ENCODE measurements at regions not wholly inside any gene's neighbourhood (a gene's known extent, or its start where the extent isn't known, plus 50 kb on each side); places are given as distances from the start of the nearest gene placed in this dataset.
"Not testable (repeated sequence)": the region's sequence is repeated elsewhere in the genome, so short reads cannot be mapped to it uniquely, and the experiment has no call there.

DNA sequence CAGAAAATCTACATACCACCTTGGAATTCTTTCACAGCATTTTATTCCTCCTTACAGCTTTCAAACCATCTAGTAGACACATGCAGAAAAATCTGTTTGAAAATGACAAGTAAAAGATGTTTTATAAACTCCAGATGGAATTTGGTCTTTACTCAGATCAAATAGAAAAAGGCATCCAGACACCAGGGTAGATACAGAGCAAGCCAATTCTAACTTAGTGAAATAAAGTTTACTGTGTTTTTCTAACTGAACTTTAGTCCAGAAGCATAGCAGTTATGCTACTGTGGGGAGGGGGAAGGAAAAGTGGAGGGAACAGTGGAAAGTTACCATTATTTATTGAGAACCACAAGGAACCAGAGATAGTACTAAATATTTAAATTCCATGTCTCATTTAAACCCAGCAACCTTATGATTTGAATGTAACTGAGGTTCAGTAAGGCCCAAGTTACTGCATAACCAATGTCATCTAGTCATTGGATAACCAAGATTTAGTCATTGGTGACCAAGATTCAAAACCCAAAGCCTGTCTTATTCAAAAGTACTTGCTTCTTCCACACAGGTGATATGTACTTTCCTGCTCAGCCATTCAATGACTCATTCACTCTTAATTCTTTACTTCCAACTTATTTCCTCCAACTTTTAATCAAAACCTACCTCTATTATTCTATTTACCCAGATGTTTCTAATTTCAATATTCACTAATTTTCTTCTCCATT, 57.7 kb downstream of the RAD51AP2 start:
- no peak for DNase-seq

DNA sequence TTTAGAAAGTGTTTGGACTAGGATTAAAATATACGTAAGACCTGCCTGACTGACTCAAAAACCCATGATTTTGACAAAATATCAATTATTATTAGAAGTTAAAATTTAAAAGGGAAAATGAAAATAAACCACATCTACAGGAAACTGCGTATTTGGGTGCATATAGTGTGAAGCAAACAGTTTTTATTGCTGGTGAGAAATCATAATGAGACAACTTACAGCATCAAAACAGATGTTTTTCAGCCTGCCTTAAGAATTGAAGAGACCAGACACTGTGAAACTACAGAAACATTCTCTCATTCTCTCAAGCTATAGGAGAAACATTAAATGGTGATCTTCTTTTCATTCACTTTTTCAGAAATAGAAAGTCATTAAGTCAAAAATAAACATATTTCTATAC, 62.9 kb downstream of the RAD51AP2 start:
- DNase-seq: no peak

DNA sequence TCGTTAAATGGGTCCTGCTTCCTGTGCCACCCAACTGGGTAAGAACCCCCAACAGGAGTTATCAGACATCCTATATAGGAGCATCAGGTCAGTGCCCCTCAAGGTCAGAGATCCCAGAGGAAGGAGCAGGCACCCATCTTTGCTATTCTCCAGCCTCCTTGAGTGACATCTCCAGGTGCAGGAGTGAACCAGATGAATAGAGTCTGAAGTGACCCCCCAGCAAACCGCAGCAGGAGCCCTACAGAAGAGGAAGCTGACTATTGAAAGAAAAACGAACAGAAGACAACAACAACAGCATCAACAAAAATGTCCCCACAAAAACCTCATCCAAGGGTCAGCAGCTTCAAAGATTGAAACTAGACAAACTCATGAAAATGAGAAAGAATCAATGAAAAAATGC, 72.0 kb downstream of the RAD51AP2 start:
- not testable (repeated sequence) for DNase-seq

DNA sequence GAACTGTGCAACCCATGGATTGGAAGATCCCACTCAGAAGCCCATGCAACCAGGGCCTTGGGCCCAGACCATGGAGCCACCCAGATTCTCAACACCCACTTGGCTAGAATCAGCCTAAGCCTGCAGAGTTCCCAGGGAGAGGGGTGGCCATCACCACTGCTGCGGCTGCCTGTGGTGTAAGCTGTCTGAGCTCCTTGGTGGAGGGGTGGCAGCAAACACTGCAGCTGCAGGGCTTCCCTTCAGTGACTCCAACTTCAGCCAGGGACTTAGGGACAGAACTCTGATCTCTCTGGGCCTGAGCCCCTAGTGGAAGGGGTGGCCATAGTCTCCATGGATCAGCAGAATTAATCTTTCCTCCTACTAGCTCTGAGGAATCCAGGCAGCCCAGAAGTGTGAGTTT, 72.5 kb downstream of the RAD51AP2 start:
- no peak for DNase-seq

DNA sequence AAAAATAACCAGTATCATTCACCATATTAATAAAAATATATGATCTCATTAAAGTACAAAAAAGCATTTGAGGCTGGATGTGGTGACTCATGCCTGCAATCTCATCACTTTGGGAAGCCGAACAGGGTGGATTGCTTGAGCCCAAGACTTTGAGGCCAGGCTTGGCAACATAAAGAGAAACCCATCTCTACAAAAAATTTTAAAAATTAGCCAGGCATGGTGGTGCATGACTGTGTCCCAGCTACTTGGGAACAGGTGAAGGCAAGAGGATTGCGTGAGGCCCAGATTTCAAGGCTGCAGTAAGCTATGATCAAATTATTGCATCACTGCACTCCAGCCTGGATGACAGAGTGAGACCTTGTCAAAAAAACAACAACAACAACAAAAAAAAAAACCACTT, 75.9 kb downstream of the RAD51AP2 start:
- DNase-seq: no peak

DNA sequence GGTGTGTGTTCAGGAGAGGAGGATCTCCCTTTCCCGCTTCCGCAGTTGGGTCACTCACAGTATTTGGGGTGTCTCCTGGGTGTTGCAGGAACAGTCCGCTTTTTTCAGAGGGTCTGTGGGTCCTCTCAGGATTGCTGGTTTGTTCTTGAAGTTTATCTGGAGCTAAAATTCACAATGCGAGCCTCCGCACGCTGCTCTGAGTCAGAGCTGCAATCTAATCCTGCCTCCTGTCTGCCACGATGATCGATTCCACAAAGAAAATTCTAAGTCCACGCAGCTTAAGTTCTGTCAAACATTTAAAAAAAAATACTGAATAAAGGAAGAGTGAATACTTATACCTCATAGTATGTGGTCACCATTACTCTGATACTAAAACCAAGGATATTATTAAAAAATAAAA, 76.5 kb downstream of the RAD51AP2 start:
- no peak for DNase-seq

DNA sequence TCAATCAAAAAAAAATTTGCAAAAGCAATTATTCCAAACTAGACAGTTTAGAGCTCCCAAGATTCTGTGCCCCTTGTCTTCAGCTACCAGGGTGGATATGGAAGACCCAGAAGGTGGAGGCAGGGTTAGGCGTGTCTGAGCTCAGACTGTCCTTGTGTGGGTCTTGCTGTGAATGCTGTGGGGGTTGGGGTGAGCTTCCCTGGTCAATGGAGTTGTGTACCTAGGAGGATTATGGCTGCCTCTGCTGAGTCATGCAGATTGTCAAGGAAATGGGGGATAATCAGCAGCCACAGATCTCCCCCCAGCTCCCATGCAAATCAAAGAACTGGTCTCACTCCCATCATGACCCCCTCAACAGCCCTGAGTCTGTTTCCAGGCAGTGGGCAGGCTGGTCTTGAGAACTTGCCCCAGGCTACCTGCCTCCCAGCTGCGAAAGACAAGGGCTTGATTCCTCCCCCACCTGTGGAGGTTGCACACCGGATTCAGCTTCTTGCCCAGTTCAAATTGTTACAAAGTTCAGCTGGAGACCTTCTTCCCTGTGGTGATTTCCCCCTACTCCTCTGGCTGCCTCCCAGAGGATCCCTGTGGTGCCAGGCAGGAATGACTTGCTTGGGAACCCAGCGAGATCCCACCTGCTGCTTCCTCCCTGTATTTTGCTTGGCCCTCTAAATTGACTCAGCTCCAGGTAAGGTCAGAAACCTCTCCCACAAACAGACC, 77.0 kb downstream of the RAD51AP2 start:
- no peak for DNase-seq

DNA sequence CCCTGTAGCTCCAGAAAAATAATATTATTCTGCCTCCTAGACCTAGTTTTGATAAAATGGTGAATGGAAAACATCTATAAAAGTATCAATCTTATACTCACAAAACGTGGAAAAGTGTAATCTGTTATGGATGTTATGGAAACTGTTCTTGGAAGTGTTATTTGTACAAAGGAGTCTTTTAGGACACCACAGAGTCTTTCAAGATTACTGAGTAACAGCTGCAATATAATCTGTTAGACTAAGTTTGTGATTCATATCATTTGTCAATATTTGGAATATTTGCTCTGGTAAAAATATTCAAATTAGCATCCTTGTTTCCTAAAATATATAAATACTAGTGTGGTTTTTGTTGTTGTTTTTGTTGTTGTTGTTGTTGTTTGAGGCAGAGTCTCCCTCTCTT, 87.9 kb downstream of the RAD51AP2 start:
- DNase-seq: no peak

DNA sequence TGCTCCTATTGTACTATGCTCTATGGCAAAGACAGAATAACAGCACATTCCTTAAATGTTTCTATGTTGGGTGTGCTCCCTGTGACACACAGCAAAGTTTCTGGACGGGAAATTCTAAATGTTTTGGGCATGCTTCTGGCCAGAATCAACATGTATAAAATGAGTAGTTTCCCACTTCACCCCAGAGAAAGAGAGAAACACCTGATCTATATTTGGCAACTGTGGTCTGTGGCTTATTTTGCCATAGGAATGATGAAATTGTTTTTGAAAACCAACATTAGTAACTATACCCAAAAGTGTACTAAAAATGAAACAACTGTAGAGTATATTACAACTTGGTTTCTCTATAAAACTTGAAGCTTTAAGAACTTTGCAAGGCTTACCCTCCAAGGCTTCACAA, 89.1 kb downstream of the RAD51AP2 start:
- no peak for DNase-seq

DNA sequence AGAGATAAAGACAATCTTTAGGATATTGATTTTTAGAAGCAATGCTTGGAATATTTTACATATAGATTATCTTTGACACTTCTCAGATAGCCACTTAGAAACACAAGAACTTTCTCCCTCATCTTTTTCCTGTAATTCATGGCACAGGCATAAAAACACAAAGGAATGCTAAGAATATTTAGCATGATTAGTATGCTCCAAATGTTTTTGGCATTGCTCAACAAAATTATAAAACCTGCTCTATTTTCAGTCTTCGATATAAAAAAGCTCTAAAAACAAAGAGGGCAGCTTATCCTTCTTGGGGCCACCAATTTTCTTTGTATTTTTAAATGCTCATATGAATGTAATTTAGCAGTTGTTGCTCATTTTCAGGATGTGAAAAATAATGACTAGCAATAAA, 90.8 kb downstream of the RAD51AP2 start:
- no peak for DNase-seq

DNA sequence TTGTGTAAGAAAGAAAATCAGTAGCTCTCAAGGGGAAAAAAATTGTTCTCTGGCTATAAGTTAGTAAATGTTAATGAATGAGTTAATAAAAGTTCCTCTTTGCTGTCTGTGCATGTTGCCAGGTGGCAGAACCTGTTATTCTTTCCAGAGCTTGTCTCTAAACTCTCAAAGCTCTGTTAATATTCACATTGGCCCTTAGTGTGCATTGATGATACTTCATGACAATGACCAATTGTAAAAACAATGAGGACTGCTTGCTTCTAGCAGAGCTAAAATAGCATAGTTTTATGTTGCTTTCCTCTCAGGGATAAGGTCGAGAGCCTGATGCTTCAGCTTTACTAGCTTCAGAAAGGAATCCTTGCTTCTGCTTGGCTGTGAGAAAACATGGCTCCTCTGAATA, 91.5 kb downstream of the RAD51AP2 start:
- no peak for DNase-seq

DNA sequence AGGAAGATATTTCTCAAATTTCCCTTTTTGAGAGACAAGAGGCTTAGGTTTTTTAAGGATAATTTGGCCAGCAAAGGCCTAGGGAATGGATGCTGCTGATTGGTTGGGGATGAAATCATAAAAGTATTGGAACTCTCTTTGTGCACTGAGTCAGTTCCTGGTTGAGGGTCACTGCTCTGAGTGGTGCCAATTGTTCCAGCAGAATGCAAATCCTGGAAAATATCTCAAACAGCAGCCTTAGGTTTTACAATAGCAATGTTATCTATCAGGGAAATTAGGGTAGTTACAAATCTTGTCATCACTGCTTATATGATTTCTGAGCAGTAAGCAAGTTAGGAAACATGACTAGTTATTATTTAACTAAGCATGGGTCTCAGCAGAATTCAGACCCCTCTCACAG, 96.2 kb downstream of the RAD51AP2 start:
- no peak for DNase-seq

DNA sequence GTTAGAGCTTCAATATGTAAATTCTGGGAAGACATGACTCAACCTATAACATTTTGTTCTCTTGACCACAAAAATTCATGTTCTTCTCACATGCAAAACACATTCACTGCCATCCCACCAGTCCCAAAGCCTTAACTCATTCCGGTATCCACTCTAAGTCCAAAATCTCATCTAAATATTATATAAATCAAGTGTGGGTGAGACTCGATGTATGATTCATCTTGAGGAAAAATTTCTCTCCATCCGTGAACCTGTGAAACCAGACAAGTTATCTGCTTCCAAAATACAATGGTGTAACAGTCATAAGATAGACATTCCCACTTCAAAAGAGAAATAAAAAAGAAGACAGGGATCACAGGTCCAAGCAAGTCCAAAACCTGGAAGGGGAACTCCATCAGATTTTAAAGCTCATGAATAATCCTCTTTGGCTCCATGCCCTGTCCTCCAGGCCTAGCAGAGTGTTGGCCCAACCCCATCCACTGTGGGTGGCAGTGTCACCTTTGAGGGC, 101.3 kb downstream of the RAD51AP2 start:
- no peak for DNase-seq

DNA sequence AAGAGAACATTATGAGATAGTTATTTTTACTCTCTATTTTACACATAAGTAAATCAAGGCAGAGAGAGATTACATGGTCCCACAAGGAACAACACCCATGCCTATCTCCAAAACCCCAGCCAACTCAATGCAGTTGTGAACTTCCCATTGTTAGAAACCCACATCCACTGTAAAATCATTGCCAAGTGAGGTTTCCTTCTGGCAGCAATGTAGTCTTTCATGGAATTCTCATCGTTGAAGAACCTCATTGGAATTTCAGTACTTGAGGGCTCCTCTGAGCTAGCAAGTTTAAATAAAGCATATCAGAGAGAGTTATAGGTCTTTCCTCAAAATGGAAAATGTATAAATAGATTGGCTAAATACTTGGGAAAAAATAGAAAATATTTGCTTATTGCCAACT, 105.2 kb downstream of the RAD51AP2 start:
- DNase-seq: no peak

DNA sequence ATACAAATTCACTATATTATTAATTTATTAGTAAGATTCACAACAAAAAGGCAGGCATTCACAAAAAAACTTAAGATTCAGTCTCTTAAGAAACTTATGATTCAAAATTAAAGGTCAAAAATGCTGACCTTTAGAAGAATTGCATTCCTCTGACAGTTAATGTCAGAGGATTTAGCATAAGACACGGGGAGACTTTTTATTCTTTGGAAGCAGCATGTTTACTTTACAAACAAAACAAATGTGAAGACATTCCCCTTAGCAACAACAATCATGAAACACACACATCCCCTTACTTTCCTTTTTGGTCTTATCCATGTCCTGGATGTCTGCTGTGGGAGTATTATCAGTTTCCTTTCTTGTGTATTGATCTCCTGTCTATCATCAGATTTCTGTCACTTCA, 117.1 kb downstream of the RAD51AP2 start:
- no peak for DNase-seq

DNA sequence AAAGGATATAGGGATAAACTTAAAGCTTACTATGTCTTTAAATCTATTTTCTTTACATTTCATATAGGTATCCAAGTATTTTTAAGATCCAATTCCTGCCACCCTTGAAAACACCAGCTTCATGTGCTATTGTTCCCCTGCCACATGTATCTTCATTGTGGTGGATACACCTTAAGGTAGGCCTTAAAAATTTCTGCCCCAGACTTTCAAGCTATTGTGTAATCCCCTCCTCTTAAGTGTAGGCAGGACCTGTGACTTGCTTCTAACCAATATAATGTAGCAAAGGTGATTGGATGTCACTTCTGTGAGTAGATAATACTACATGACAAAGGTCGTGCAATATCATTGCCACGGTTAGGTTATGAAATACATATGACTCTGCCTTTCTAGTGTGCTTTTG, 119.5 kb downstream of the RAD51AP2 start:
- no peak for DNase-seq

DNA sequence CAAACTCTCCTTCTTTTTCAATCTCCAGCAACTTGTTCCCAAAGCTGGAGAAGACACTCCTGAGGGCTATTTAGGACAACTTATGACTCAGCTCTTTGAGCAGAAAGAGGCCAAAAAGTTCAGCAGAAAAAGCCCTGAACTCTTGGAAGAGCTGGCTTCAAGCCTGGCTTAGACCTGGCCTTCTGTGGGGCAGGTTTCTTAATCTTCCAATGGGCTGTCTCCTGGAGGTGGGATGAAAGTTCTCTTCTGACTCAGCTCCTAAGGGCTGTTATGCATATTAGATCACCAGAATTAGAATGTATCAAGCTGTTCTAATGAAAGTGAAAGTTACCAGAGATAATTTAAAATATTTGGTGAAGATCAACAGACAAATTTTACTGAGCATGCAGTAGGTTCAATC, 129.4 kb downstream of the RAD51AP2 start:
- no peak for DNase-seq

DNA sequence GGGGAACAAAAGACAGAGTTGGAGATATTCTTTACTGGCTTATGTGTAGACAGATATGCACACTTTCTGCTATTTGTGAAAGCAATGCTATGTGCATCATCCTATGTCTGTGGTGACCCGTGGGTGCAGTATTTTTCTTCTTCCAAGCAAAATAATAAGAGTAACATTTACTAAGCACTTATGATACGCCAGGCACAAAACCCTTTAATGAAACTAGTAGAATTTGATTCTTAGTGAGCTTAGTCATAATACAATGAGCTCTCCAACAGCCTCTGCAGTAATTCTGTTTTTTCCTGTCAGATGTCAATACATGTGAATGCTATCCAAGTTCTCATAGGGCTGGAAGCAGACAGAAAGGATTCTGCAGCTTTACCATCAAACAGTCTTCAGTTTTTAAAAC, 130.6 kb downstream of the RAD51AP2 start:
- no peak for DNase-seq

DNA sequence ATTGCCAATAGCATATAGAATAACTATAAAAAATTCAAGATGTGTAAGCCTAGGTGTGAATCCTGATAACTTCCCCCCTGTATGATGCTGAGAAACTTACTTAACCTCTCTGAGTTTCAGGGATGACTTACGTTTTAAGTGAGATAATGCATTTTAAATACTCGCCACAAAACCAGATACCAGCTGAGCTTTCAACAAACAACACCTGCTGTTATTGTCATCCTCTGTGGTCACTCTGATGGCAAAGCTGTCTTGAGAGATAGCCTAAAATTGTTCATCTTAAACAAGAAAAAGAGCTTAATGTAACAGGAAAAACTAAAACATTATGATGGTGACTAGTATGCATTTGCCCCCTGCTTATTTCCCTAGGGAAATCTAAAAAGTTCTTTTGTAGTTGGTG, 131.5 kb downstream of the RAD51AP2 start:
- no peak for DNase-seq

DNA sequence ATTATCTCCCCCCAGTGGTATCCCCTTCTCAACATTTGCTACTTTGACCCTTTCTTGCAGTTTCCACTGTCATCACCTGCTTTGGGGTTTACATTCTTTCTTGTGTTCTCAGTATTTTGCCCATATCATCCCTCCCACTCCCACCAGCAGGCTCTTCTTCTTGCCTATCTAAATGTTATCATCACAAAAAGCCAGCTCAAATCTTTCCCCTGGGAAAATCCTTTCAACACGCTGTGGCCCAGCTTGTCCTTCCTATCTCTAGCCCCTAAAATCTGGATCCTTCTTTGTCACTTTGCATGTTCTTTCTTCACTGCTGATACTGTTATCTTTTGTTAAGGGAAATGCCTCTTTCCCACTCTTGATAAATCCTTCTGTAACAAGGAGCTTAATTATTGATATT, 138.2 kb downstream of the RAD51AP2 start:
- no peak for DNase-seq

DNA sequence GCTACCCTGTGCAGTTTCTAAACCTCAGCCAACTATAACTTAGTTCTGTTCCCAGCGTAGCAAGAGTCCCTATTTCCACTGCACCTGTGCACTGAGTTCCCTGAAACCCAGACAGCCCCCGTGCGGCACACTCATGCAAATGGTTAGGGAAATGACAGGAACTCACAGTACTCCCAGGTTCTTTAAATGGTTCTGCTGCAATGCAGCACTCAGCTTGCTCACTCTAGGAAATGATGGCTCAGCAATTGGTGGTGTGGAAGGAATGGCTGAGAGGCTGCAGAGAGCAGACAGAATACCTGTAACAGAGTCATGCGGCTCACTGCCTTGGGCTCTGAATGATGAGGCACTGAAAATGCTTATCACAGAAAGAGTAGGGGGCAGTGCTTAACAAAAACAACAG, 143.0 kb downstream of the RAD51AP2 start:
- DNase-seq: no peak

DNA sequence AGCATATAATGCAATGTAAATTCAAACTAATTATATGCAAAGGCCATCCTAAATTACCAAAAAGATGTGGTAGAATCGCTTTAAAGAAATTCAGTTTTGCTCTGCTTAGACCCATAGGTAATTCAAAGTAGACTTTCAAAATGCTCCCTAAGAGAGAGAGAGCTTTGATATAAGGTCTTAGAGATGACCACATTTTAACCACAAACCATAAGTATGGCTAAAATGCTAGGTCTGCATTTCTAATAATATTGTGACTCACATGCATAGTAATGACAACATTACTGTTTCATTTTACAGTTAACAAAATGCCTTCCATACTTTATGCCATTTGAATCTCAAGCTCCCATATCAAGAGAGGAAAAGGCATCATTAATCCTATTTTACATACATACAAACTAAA, 144.5 kb downstream of the RAD51AP2 start:
- no peak for DNase-seq

DNA sequence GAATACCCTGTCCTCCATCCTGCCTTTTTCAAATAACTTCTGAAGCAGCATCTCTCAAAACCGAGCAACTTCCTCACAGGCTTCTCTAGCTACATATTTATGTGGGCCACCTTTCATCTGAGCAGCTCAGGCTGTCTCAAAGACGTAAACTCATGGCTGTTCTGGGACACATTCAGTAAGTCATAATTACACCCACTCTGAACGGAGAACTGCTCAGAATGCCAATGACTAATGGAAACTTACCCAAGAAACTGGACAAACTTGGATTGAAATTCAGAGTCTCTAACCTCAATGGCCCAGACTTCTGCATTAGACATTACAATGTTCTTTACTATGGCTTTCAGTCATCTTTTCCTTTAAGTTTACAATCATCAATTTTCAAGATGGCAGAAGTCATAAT, 145.2 kb downstream of the RAD51AP2 start:
- DNase-seq: no peak

DNA sequence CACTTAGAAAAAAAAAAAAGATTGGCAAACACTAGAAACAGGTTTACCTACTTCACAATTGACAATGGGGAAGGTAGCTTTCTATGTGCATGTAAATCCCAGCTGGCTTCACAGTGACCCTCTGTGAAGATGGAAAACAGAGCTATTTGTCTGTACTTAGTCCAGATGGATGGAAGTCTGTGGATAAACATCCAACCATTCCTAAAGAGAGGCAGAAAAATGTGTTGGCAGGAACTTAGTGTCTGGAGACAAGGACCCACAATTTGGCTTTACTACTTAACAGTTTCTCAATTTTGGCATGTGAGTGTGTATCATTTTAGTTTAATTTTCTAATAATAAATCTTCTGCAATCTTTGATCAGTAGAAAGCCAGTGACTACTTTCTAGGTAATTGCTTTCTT, 154.4 kb downstream of the RAD51AP2 start:
- DNase-seq: no peak

DNA sequence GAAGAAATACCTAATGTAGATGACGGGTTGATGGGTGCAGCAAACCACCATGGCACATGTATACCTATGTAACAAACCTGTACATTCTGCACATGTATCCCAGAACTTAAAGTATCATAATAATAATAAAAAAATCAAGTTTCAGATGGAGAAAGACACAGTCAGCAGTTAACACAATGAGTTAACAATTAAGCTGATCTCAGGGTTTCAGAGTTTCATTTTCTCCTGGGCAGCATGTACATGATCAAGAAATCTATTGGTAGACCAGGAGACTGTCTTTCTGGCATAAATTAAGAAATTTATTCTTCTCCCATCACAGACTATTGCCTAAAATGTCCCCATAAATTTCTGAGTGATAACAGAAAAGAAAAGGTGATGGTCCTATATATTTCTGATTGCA, 155.3 kb downstream of the RAD51AP2 start:
- no peak for DNase-seq
